Activated T-cell treated with anti-CD3 and anti-CD28 coated beads, Interleukin-2, amount 50 U/mL, for 72 hours (primary cell): ENCODE measurements at regions not wholly inside any gene's neighbourhood (a gene's known extent, or its start where the extent isn't known, plus 50 kb on each side); places are given as distances from the start of the nearest gene placed in this dataset.
A peak's percentile ranks its signal among the peaks of the same experiment; 100 is the strongest.

Source experiments
- ATAC-seq, 2 donors: fragments of 150-1000 bp; cut with Tn5 transposase; replicated peaks in 1 of 2; 2 replicates each; pipeline ENCODE4 v1.10.0; 2021; ENCODE audit warnings: moderate library complexity in 2 of 2, mild to moderate bottlenecking in 1 of 2
- DNase-seq, 2 donors: peaks; one replicate each; pipeline ENCODE4 v3.0.0; 2021 to 2022; ENCODE audit warnings: mixed read lengths in 1 of 2
- H3K27ac Mint-ChIP-seq: one replicate; pipeline ENCODE4 v1.8.0; 2022; ENCODE audit warnings: mild to moderate bottlenecking, moderate library complexity, mixed read lengths
- H3K27me3 Mint-ChIP-seq: one replicate; pipeline ENCODE4 v1.8.0; 2022; ENCODE audit warnings: low read depth, mixed read lengths
- H3K36me3 Mint-ChIP-seq, 2 donors: one replicate each; pipeline ENCODE4 v1.8.0; 2022; ENCODE audit warnings: mixed read lengths in 2 of 2, mild to moderate bottlenecking in 1 of 2; ENCODE audit not compliant: insufficient read depth in 2 of 2
- H3K4me1 Mint-ChIP-seq: one replicate; pipeline ENCODE4 v1.8.0; 2022; ENCODE audit warnings: low read depth, mixed read lengths
- H3K4me3 Mint-ChIP-seq, 2 donors: one replicate each; pipeline ENCODE4 v1.8.0; 2022; ENCODE audit warnings: mild to moderate bottlenecking in 2 of 2, mixed read lengths in 2 of 2, moderate library complexity in 2 of 2
- H3K9me3 Mint-ChIP-seq, 2 donors: one replicate each; pipeline ENCODE4 v1.8.0; 2022; ENCODE audit warnings: mixed read lengths in 2 of 2

DNA sequence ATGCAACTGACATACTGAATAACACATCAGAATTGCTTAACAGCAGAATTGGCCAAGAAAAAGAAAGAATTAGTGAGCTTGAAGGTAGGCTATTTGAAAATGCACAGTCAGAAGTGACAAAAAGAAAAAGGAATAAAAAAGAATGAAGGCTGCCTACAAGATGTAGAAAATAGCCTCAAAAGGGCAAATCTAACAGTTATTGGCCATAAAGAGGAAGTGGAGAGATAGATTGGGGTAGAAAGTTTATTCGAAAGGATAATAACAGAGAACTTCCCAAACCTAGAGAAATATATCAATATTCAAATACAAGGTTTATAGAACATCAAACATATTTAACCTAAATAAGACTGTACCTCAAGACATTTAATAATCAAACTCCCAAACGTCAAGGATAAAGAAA lies 67.5 kb downstream of the ATP6V1G3 start:
- H3K36me3 Mint-ChIP-seq, result peaks cover 11 to 14% of the 10 kb centered on the region in 2 donors
- no peak overlapping the region for H3K4me3 Mint-ChIP-seq
- ATAC-seq (no peak), DNase-seq (no peak)
- H3K27ac Mint-ChIP-seq, result peak overlapping the region; percentile 14
- H3K4me1 Mint-ChIP-seq, result no peaks in the 10 kb centered on the region
- H3K9me3 Mint-ChIP-seq, result peaks cover 8 to 9% of the 10 kb centered on the region in 2 donors
- no peaks in the 10 kb centered on the region for H3K27me3 Mint-ChIP-seq

DNA sequence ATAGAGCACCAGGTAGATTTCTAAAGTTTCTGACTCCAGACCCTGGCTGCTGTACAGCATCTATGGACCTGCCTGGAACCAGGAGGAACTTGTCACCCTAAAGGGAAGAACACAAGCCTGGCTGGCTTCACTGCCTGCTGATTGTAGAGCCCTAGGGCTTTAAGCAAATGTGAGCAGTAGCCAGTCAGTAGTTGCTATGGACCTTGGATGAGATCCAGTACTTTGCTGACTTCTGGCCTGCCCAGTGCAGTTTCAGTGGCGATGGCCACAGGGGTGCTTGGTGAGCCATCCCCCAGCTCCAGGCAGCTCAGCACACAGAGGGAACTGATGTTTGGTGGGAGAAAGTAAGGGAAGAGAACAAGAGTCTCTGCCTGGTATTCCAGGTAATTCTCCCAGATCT lies 68.4 kb downstream of the ATP6V1G3 start:
- Mint-ChIP-seq H3K4me1 (no peaks in the 10 kb centered on the region), H3K36me3 (peaks cover 11 to 12% of the 10 kb centered on the region in 2 donors), H3K27ac (no peak overlapping the region), H3K27me3 (no peaks in the 10 kb centered on the region), H3K9me3 (peaks cover 8 to 9% of the 10 kb centered on the region in 2 donors), H3K4me3 (no peak overlapping the region)
- DNase-seq (no peak), ATAC-seq (no peak)

DNA sequence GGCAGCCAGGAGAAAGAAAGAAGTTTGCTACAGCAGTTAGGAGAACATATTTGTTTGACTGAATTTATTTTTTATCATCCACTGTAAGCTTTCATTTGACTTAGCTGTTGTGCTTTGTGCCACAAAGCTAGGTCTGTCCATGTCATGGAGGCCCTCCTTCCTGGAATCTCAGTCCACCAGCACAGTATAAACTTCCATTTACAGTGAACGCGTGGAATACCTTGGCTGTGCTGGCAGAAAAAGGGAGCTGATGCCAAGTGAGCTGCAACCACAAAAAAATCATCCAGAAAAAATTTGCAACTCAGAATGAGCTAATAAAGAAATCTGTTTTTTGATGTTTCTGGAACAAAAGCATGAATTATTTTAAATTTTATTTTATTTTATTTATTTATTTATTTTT lies 72.6 kb downstream of the ATP6V1G3 start:
- no peak overlapping the region for H3K4me3 Mint-ChIP-seq

DNA sequence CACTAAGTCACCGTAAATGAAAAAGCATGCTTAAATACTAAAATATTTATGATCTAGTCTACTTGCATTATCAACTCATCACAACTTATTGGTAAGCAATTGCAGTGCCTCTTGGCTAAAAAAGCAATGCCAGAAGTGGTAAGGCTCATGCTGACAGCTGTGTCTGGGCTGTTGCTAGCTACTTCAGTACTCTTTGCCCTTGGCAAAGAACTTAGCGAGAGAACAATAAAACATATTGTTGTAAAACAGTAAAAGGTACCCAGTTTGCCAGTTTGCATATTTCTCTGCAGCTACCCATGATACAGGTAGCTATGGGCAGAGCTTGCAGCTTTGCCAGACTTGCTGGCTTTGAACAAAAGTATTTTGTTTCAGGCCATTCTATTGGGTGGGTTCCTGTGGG lies 73.1 kb downstream of the ATP6V1G3 start:
- Mint-ChIP-seq H3K4me1 (peaks cover 23% of the 10 kb centered on the region), H3K36me3 (peaks cover 0 to 2% of the 10 kb centered on the region in 2 donors), H3K27me3 (no peaks in the 10 kb centered on the region), H3K9me3 (no peaks in the 10 kb centered on the region), H3K27ac (no peak overlapping the region), H3K4me3 (no peak overlapping the region)
- no peak for ATAC-seq
- no peak for DNase-seq

More for the DNA sequence above, 72.6 kb downstream of the ATP6V1G3 start:
- H3K27me3 Mint-ChIP-seq, result no peaks in the 10 kb centered on the region
- peaks cover 1% of the 10 kb centered on the region in 2 donors for H3K9me3 Mint-ChIP-seq
- DNase-seq (no peak), ATAC-seq (no peak)
- H3K4me1 Mint-ChIP-seq, result peaks cover 17% of the 10 kb centered on the region
- H3K27ac Mint-ChIP-seq, result no peak overlapping the region
- H3K36me3 Mint-ChIP-seq, result peaks cover 0 to 2% of the 10 kb centered on the region in 2 donors

DNA sequence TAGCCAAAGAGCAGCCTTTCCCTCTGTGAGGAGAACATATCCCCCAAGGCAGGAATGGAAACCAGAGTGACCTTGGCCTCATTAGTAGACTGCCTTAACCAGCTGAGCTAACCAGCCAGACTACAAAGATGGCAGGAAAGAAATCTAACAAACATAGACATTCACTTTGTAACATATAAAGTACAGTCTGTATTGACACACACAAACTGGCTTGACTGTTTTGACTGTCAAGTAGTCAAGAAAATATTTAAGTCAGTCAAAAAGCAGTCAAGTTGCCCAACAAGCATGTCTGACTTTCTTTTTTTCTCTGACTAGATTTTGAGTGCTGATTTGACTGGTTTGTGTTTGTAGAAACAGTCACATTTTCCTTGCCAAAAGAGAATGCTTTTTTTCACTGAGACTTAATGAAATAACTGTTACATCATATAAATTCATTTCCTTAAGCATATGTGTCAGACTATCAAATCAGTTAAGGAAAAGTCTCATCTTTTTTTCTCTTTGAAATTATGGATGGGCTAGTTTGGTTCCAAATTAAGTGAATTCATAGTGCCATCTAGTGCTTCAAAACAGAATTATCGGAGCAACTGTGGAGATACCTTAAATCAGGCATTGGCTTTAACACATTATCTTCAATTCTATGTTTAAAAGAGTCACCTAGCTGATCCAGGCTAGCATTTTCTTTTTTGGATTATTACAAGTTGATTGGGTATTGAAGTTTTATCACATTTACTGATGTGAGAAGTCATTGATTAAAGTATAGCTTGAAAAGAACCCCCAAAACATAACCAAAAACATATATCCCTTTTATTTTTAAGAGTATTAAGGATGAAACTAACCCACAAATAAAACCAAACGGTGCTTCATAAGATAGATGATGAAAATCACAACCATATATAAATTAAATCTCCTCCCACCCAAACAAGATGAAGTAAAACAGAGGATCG lies 75.0 kb downstream of the ATP6V1G3 start:
- H3K4me3 Mint-ChIP-seq, result peak overlapping the region in 1 of 2 donors; percentile 33
- no peaks in the 10 kb centered on the region for H3K27me3 Mint-ChIP-seq
- DNase-seq (no peak), ATAC-seq (peak; percentile 78 to 79)
- H3K9me3 Mint-ChIP-seq, result no peaks in the 10 kb centered on the region
- peaks cover 23% of the 10 kb centered on the region for H3K4me1 Mint-ChIP-seq
- H3K27ac Mint-ChIP-seq, result peak overlapping the region; percentile 64
- no peaks in the 10 kb centered on the region for H3K36me3 Mint-ChIP-seq

DNA sequence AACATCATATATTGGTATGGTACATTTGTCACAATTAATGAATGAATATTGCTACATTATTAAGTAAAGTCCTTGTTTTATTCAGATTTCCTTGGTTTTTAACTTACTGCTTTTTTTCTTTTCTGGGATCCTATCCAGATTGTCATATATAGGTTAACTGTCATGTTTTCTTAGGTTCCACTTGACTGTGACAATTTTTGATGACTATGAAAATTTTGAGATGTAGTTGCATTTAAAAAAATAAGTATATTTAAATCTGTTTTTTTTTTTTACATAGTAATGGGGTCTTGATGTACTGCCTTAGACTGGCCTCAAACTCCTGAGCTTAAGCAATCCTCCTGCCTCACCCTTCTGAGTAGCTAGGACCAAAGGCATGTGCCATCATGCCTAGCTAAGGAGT lies 76.8 kb downstream of the ATP6V1G3 start:
- ATAC-seq (no peak), DNase-seq (no peak)
- H3K27ac Mint-ChIP-seq, result no peak overlapping the region
- H3K36me3 Mint-ChIP-seq, result no peaks in the 10 kb centered on the region
- peaks cover 23% of the 10 kb centered on the region for H3K4me1 Mint-ChIP-seq
- H3K27me3 Mint-ChIP-seq, result no peaks in the 10 kb centered on the region
- H3K9me3 Mint-ChIP-seq, result no peaks in the 10 kb centered on the region
- no peak overlapping the region for H3K4me3 Mint-ChIP-seq

DNA sequence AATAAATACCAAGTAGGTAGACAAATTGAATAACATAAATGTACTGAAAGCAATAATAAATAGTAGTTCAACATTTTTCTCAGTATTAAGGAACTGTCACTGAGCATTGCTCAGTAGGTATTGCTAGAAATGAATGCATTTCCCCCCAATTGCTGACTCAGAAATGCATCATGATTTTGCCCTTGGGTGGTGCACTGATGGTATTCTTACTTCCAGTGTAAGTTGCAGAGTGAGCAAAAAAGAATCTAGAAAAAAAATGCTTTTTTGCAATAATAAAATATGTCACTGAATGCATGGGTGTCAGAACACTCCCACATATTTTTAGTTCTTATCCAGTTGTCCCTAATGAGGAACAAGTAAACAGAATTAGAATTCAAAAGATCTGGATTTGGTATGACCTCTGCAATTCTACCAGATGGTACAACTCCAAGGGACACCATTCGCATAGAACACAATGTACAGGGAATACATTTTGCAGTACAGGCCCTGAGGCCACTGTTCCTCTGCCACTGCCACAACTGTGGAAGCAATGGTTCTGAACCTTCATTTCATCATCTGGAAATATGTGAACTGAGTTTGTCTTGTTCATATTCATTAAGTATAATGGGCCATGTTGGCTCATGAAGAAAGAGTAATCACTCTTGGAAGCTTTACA lies 78.0 kb downstream of the ATP6V1G3 start:
- H3K4me1 Mint-ChIP-seq, result peaks cover 23% of the 10 kb centered on the region
- H3K27ac Mint-ChIP-seq, result no peak overlapping the region
- no peak overlapping the region for H3K4me3 Mint-ChIP-seq
- peak; percentile 80 to 87 for ATAC-seq
- H3K9me3 Mint-ChIP-seq, result no peaks in the 10 kb centered on the region
- peak; percentile 37 to 52 for DNase-seq
- no peaks in the 10 kb centered on the region for H3K36me3 Mint-ChIP-seq
- no peaks in the 10 kb centered on the region for H3K27me3 Mint-ChIP-seq

DNA sequence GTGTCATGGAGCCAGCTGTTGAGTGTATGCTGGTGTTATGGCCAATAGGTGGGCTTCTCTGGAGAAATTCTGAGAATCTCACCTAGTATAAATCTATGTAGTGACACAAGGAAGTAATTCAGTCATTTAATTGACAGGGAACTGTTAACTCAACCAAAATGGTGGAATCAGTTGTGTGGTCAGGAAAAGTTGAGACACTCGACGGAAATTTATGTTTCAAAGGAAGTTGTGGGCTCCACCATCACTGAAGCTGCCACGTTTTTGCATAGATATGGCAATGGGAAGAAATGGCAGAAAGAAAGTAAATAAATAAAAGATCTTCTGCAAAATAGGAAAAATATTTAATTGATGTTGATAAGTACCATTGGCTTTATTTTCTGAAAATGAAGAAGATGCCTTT lies 84.5 kb downstream of the ATP6V1G3 start:
- H3K4me3 Mint-ChIP-seq, result no peak overlapping the region
- H3K27ac Mint-ChIP-seq, result no peak overlapping the region

DNA sequence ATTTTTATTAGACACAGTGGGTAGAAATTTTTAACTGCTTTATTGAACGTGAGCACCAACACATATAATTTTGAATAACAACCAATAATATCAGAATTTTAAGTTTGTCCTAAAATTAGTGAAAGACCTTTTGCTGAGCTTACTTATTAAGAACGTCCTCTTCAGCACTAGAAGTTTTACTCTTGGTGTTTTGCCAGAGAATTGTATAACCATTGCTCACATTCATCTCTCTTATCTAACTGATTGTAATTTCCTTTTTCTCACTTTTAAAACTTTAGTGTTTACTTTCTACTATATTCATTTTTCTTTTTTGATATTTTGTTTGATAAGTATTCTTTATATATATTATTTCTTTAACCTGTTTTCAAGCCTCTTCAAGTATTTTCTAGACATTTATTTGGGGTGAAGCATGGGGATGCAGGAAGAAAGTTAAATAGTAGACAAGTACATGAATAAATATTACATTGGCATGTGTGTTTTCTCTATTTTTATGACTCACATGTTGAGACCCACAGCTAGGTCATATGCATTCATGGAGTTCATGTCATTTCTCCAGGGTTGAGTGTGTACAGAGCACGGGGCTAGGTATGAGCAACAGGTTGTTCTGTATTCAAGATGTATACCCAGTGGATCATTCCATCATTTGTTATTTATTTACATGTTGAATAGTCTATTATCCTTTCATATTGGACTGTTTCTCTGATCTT lies 90.6 kb downstream of the ATP6V1G3 start:
- ATAC-seq, result no peak
- no peaks in the 10 kb centered on the region for H3K27me3 Mint-ChIP-seq
- no peak overlapping the region for H3K27ac Mint-ChIP-seq
- H3K4me1 Mint-ChIP-seq, result no peaks in the 10 kb centered on the region
- no peaks in the 10 kb centered on the region for H3K9me3 Mint-ChIP-seq
- DNase-seq, result no peak
- H3K4me3 Mint-ChIP-seq, result no peak overlapping the region
- H3K36me3 Mint-ChIP-seq, result no peaks in the 10 kb centered on the region

More for the DNA sequence above, 84.5 kb downstream of the ATP6V1G3 start:
- no peaks in the 10 kb centered on the region for H3K36me3 Mint-ChIP-seq
- no peak for DNase-seq
- no peaks in the 10 kb centered on the region for H3K4me1 Mint-ChIP-seq
- H3K27me3 Mint-ChIP-seq, result no peaks in the 10 kb centered on the region
- H3K9me3 Mint-ChIP-seq, result no peaks in the 10 kb centered on the region
- no peak for ATAC-seq

DNA sequence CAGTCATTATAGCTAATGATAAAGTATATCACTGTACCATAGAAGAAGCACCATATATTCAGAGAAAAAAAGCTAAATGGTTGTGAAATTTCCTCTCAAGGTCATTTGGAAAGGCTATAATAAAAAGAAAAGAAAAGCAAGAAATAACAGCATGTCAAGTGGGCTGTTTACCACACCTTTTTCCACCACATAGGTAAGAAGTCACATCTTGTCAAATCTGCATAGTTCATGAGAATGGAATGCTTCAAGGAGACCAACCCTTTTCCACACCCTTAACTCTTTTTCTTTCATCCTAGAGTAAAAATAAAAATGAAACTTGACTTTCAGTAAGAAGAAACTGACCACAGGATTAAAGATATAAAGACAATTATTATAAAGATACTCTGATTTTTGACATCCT lies 91.2 kb downstream of the ATP6V1G3 start:
- no peaks in the 10 kb centered on the region for H3K36me3 Mint-ChIP-seq
- H3K4me3 Mint-ChIP-seq, result no peak overlapping the region
- no peaks in the 10 kb centered on the region for H3K9me3 Mint-ChIP-seq
- H3K4me1 Mint-ChIP-seq, result no peaks in the 10 kb centered on the region
- DNase-seq, result no peak
- H3K27ac Mint-ChIP-seq, result no peak overlapping the region
- no peaks in the 10 kb centered on the region for H3K27me3 Mint-ChIP-seq
- ATAC-seq, result no peak

DNA sequence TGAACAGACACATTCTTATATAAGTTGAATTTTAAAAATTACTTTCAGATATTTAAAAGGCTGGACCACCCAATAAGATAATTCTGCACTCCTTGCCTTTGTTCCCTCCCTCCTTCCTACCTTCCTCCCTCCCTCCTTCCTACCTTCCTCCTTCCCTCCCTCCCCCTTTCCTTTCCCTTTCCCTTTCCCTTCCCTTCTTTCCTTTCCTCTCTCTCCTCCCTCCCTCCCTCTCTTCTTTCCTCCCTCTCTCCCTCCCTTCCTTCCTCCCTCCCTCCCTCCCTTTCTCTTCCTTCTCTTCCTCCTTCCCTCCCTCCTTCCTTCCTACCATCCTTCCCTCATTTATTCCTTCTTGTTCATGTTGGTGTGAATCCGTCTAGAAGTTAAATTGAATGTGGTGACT lies 93.0 kb downstream of the ATP6V1G3 start:
- Mint-ChIP-seq H3K36me3 (no peaks in the 10 kb centered on the region), H3K9me3 (no peaks in the 10 kb centered on the region), H3K27me3 (no peaks in the 10 kb centered on the region), H3K4me1 (no peaks in the 10 kb centered on the region), H3K27ac (no peak overlapping the region), H3K4me3 (no peak overlapping the region)
- no peak for ATAC-seq
- DNase-seq, result no peak

DNA sequence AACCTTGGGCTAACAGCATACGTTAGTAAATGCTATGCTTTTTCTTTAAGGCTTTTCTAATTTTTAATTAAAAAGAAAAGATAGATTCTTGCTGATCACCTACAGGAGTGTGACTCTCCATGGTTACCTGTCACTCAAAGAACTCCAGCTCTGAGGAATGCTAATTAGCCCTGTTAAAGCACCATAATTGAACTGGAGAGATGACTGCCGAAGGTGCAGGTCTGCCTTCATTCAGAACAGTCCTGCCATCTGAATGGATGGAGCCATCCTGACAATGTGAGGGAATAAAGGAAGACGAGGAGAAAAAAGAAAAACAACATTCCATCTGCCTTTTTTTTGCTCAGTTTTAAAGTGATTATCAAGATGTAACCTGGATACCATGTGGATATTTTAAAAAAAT lies 94.6 kb downstream of the ATP6V1G3 start:
- Mint-ChIP-seq H3K27ac (no peak overlapping the region), H3K27me3 (no peaks in the 10 kb centered on the region), H3K4me3 (no peak overlapping the region), H3K9me3 (no peaks in the 10 kb centered on the region), H3K36me3 (no peaks in the 10 kb centered on the region), H3K4me1 (no peaks in the 10 kb centered on the region)
- ATAC-seq (no peak), DNase-seq (no peak)

DNA sequence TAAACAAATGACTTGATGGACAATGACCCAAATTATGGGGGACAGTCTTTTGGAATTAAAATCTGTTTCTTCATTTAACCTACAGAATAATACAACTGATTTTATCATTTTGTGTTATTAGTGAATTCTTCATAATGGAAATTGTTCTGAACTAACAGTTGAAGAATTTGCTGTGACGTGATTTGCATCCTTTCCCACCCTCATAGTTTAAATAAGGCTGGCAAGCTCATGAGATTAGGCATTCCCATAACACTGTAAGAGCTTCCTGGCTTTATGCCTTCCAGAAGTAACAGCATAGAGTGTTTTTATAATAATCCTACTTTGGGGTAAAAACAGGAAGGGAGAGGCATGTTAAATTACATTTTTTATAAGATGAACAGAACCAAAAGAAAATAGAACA lies 95.7 kb downstream of the ATP6V1G3 start:
- ATAC-seq (no peak), DNase-seq (no peak)
- Mint-ChIP-seq H3K4me3 (no peak overlapping the region), H3K27me3 (no peaks in the 10 kb centered on the region), H3K27ac (no peak overlapping the region), H3K9me3 (no peaks in the 10 kb centered on the region), H3K4me1 (no peaks in the 10 kb centered on the region), H3K36me3 (no peaks in the 10 kb centered on the region)
